ENCODE measurements at regions not wholly inside any gene's neighbourhood (a gene's known extent, or its start where the extent isn't known, plus 50 kb on each side); places are given as distances from the start of the nearest gene placed in this dataset.

- H3K9me3 ChIP-seq (ENCODE audit: control insufficient read depth in 4 of 4, low read length in 3 of 4), result no peaks in the 10 kb centered on the region
- no peaks in the 10 kb centered on the region for H3K36me3 ChIP-seq (ENCODE audit: control insufficient read depth in 4 of 4, insufficient read depth in 3 of 4, low read depth in 1 of 4, low read length in 3 of 4)
- no peak for DNase-seq (ENCODE audit: low spot score)
- no peak overlapping the region for H3K4me3 ChIP-seq (ENCODE audit: low read depth in 1 of 3, low read length in 3 of 3)
- no peaks in the 10 kb centered on the region for H3K27me3 ChIP-seq (ENCODE audit: control insufficient read depth in 4 of 4, insufficient read depth in 4 of 4, low read length in 3 of 4)
- no peaks in the 10 kb centered on the region for H3K4me1 ChIP-seq (ENCODE audit: control insufficient read depth in 4 of 4, insufficient read depth in 4 of 4, low read length in 3 of 4)
- no peak overlapping the region for H3K27ac ChIP-seq (ENCODE audit: low read depth in 1 of 2, low read length in 2 of 2)
- TF ChIP-seq JUND (IDR thresholded peaks at IDR 0.05), result no peak
- no peak for TF ChIP-seq REST (IDR thresholded peaks at IDR 0.05)
- no peak for TF ChIP-seq HNF4G (IDR thresholded peaks at IDR 0.05)
- no peak for TF ChIP-seq ZBTB33 (IDR thresholded peaks at IDR 0.05)
- no peak for TF ChIP-seq HNF4A (conservative IDR thresholded peaks at IDR 0.05)
- TF ChIP-seq FOXA2 (IDR thresholded peaks at IDR 0.05), result no peak
- no peak for TF ChIP-seq YY1 (IDR thresholded peaks at IDR 0.05)
- no peak for TF ChIP-seq EGR1 (IDR thresholded peaks at IDR 0.05; ENCODE audit: low read depth in 2 of 2)
- TF ChIP-seq MAX (IDR thresholded peaks at IDR 0.05), result no peak
- TF ChIP-seq CTCF (IDR thresholded peaks at IDR 0.05; ENCODE audit: low read depth, low read length, missing input control), result no peak
- TF ChIP-seq TAF1 (conservative IDR thresholded peaks at IDR 0.05), result no peak
- no peak for TF ChIP-seq ATF3 (IDR thresholded peaks at IDR 0.05)
- TF ChIP-seq SP1 (IDR thresholded peaks at IDR 0.05), result no peak
- TF ChIP-seq FOXA1 (IDR thresholded peaks at IDR 0.05), result no peak
- no peak overlapping the region for H3K9ac ChIP-seq (ENCODE audit: low read depth in 1 of 2, low read length in 2 of 2)
These were observed 151.4 kb downstream of the CD8B2 start for GRCh38 chr2:106638580-106638979.

- no peak for TF ChIP-seq FOXA2 (IDR thresholded peaks at IDR 0.05)
- peak; percentile 40 for TF ChIP-seq SP1 (IDR thresholded peaks at IDR 0.05)
- TF ChIP-seq NR2F2 (IDR thresholded peaks at IDR 0.05), result peak; percentile 85
- TF ChIP-seq HNF4G (IDR thresholded peaks at IDR 0.05), result no peak
- TF ChIP-seq RXRA (IDR thresholded peaks at IDR 0.05), result peak; percentile 39 to 58
- no peak overlapping the region for H3K4me3 ChIP-seq (ENCODE audit: low read depth in 1 of 3, low read length in 3 of 3)
- H3K9ac ChIP-seq (ENCODE audit: low read depth in 1 of 2, low read length in 2 of 2), result no peak overlapping the region
- no peak for DNase-seq (ENCODE audit: low spot score)
- H3K36me3 ChIP-seq (ENCODE audit: control insufficient read depth in 4 of 4, insufficient read depth in 3 of 4, low read depth in 1 of 4, low read length in 3 of 4), result no peaks in the 10 kb centered on the region
- no peaks in the 10 kb centered on the region for H3K9me3 ChIP-seq (ENCODE audit: control insufficient read depth in 4 of 4, low read length in 3 of 4)
- no peaks in the 10 kb centered on the region for H3K4me1 ChIP-seq (ENCODE audit: control insufficient read depth in 4 of 4, insufficient read depth in 4 of 4, low read length in 3 of 4)
- no peaks in the 10 kb centered on the region for H3K27me3 ChIP-seq (ENCODE audit: control insufficient read depth in 4 of 4, insufficient read depth in 4 of 4, low read length in 3 of 4)
- H3K27ac ChIP-seq (ENCODE audit: low read depth in 1 of 2, low read length in 2 of 2), result no peak overlapping the region
These were observed 155.5 kb downstream of the CD8B2 start for GRCh38 chr2:106642679-106643078.

Measured in liver (tissue), 7 donors.